ENCODE measurements at regions not wholly inside any gene's neighbourhood (a gene's known extent, or its start where the extent isn't known, plus 50 kb on each side); places are given as distances from the start of the nearest gene placed in this dataset.
"Not testable (repeated sequence)": the region's sequence is repeated elsewhere in the genome, so short reads cannot be mapped to it uniquely, and the experiment has no call there.

DNA sequence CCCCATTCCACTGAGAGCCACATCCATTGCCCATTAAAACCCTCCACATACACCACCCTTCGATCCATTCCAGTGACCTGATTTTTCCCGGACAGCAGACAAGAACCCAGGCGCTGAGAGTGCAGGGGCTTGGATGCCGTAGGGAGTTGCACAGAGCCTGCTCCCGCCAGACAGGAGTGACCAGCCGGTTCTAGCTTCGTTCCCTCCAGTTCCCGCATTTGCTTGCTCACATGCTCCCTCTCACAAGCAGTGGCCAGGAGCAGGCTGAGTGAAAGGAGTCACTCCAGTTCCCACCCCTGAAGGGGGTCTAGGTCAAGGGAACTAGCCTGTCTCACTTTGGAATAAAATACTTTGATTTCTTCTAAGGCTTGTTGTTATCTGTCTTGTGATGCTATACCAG, 119.5 kb downstream of the SKIDA1 start:
- no peak for DNase-seq (ENCODE audit: low spot score)

DNA sequence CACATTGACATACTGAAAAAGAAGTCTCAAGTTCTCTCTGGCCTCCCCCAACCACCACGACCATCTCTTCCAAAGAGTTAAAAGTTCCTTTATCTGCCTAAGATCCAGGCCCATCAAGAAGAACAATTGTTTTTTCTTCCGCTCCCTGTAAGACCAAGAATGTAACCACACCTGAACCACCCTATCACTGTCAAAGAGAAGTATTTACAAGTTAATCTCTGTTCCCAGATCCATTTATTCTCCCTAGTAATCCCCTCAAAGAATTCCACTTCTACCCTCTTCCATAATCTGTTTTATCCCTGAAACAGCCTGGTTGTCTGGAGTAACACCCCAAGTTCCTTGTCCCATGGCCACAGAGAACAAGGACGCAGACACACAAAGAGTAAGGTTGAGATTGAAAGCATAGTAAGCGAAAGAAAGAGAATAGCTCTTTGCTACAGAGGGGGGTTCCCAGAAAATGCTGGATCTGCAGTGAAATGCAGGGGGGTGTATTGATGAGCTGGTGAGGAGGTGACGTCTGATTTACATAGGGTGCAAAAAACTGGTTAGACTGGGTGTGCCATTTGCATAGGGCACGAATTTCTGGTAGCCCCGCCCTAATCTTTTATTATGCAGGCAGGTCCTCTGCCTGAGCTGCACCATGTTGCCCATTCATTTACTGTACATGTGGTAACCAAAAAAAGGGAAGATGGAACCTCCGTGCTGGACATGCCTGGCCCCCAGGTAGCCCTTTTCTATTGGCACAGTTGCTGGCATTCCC, 122.0 kb downstream of the SKIDA1 start:
- no peak for DNase-seq (ENCODE audit: low spot score)

DNA sequence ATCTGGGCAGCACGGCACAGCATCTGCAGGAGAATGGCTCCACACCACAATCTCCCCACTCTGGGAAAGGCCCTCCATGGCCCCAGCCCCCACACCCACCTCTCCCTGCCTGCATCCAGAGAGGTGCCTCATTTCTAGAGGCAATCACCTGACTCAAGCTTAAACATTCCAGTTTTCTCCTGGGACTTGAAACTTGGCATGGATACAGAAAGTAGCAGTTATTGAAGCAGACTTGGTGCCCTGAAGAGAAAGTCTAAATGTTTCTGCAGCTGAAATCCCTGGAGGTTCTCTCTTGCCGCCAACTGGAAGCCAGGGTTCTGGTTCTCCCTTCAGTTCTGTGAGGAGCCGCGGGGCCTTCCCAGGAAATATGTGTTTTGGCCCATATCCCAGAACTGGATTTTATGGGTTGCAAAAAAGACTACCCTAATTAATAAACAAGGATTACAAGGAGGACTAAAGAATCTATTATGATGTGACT, 122.8 kb downstream of the SKIDA1 start:
- no peak for DNase-seq (ENCODE audit: low spot score)

DNA sequence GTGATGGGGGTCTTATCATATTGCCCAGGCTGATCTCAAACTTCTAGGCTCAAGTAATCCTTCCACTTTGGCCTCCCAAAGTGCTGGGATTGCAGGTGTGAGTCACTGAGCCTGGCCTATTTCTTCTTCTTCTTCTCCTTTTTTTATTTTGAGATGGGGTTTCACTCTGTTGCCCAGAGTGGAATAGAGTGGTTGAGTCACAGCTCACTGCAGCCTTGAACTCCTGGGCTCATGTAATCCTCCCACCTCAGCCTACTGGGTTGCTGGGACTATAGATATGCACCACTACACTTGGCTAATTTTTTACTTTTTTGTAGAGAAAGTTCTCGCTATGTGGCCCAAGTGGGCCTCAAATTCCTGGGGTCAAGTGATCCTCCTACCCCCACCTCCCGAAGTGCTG, 124.3 kb downstream of the SKIDA1 start:
- no peak for DNase-seq (ENCODE audit: low spot score)

DNA sequence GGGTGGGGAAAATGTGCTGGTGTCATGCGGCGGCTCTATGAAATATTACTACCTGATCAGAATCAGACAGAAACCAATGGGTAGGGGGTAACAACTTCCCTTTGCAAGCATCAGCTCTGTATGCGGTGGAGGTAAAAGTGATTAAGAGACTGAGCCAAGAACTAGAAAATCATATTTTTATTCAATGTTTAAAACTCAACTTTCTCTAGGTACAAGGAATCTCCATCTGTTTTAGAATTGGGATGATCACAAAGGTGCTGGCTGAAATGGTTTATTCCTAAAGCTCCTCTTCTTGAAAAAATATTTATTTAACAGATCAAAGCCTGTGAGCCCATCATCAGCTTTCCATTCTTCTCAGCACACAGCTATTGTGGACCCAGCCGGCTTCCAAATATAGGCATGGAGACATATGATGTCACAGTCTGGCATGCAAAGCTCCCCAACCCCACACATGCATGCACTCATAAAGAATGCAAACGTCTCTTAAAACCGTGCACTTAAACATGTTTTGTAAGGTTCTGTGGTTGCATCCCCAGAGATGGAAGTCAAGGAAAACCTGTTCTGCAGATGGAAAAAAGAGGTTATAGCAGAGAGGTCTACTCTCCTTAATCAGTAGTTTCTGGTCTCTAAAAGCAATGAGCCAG, 126.0 kb downstream of the SKIDA1 start:
- peak; percentile 79 for DNase-seq (ENCODE audit: low spot score)

DNA sequence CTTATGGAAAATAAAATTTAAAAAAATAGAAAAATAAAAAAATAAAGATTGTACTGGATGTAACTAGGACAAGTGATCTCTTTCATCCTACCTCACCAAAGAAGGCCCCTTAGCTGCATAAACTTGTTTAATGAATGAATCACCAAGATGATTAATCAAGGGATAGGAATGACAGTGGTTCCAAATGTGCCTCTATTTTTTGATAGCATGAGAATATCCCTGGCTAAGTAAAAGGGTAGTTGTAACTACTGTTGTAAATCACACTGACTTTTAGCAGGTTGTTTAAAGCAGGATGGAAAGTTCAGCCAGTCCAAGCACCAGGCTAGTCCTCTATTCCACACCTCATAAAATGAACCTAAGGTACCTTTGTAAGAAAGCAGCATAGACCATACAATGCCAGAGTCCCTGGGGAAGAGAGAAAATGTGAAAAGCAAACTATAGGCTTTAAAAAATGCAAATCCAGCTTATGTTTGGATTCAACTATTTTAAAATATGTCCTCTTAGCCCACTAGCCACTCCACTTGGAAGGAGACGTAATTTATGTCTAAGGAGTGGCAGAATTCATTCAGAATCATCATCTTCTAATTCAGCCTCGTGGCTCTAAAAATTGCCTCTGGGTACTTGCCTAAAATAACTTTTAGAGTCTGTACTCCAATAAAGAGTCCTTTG, 126.8 kb downstream of the SKIDA1 start:
- DNase-seq (ENCODE audit: low spot score): peak; percentile 51

DNA sequence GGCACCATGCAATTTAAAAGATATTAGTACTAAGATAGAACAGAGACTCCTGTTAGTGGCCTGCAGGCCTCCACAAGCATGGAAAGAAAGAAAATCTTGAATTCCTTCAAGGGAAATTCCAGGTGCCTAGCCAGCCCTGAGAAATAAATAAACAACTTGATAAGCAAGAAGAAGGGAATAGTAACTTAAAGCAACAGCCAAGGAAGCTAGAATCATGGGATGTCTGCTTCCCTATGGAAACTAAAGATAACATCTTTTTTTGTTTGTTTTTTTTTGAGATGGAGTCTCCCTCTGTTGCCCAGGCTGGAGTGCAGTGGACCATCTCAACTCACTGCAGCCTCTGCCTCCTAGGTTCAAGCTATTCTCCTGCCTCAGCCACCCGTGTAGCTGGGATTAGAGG, 128.6 kb downstream of the SKIDA1 start:
- no peak for DNase-seq (ENCODE audit: low spot score)

DNA sequence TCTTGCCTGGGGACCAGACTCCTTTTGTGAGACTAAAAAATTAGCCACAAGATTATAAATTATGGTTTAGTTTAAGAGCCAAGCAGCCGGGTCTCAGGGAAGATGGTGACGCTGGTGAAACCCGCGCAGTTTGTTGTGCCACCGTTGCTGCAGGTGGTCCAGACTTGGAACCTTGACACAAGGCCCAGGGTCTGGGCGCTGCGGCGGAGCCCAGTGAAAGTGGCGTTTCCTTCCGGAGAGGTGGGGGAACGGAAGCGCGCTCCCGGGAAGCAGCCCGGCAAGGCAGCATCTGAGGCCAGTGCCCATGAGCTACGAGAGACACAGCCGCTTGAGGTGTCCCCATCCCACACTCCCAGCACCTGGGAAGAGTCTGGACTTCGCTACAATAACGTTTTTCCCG, 131.6 kb downstream of the SKIDA1 start:
- DNase-seq (ENCODE audit: low spot score): no peak

DNA sequence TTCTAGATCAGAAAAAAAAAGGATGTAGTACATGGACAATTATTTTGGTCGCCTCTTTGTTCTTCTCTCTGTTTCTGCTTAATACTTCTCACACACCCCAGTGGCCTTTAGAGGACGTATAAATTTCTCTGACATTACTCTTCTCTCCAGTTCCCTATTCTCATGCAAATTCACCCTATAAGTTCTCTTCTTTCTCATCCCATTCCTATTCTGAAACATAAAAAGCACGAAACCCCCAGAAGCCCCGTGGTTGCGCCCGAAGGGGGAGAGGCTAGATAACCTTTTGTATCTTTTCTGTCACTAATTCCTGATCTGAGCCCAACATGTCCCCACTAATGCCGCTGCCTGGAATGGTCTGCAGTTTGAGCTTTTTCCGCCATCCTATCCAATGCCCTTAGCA, 136.9 kb downstream of the SKIDA1 start:
- no peak for DNase-seq (ENCODE audit: low spot score)

DNA sequence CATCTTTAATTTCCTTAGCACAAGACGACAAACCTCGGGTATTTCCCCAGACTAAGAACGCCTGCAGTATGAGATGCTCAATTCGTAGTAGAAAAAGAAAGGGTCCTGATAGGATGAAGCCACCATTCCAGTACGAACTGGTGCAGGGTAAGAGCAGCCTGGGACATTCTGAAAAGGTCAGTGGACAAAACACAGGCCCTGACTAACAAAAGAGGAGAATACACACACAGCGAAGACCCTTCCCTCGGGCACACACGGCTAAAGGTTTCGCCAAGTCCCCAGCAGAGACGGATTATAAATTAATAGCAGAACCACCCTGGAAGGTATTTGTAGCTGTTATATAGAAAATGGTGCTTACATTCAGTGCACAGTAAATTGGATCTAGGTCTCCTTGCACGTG, 137.6 kb downstream of the SKIDA1 start:
- DNase-seq (ENCODE audit: low spot score): no peak

DNA sequence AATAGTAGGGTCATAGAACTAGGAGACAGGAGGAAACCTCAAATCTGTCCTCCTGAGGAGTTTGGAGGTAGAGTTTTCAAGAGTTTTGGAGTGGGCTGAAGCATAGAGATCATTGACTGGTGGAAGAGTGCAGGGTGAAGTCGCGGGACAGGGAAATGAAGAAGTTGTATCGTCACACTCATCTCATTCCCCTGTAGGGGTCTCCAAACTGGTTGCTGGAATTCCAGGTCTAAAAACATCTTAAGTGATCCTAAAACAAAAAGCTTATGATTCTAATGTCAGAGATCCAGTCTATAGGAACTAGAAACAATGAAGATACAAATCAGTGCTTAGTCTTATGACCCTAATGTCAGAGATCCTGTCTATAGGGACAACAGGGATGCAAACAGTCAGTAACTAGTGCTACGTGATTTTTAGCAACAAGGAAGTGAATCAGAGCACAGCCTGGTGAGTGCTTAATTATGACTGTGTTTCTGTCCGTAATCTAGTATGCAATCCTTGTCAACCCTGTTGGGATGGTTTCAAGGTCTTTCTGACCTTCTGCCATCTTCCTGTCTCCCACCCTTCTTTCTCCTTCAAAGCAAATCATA, 139.4 kb downstream of the SKIDA1 start:
- DNase-seq (ENCODE audit: low spot score): no peak

DNA sequence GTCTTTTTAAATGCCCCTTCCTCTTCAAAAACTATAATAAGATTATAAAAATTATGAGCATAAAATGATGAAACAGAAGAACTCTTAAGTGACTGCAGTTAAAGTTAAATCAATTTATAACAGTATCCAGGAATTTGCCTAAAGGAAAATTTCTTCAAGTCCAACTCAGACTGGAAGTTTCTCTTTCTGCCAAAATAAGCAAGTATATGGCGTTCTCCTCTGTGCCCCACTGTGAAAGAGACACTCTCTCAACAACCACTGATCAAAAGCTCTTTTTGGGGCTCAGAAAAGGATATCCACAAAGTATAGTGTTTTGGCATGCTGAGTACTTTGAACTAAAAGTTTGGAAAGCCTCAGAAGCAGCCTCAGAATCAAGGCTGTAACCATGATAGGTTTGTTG, 139.9 kb downstream of the SKIDA1 start:
- DNase-seq (ENCODE audit: low spot score): no peak

DNA sequence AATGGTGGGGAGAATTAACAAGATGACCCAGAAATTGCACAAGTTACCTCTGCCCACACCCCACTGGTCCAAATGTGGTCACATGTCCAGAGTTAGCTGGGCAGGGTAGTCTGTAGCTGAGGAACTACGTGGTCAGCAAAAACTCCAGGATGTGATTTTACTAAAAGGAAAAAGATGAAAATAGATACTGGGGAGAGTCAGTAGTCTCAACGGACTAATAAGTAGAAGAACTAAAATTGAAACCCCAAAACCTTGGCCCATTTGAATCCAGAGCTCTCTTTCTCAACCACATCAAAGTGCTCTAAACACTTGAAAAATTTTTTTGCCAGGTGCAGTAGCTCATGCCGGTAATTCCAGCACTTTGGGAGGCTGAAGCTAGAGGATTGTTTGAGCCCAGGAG, 146.3 kb downstream of the SKIDA1 start:
- no peak for DNase-seq (ENCODE audit: low spot score)

DNA sequence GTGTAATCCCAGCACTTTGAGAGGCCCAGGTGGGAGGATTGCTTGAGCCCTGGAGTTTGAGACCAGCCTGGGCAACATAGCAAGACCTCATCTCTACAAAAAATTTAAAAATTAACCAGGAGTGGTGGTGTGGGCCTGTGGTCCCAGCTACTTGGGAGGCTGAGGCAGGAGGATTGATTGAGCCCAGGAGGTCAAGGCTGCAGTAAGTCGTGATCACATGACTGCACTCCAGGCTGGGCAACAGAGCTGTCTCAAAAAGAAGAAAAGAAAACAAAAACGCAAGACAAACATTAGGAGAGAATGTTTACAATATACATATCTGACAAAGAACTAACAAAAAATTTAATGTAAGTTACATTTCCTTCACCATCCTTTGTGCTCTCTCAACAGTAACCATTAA, 150.2 kb downstream of the SKIDA1 start:
- not testable (repeated sequence) for DNase-seq (ENCODE audit: low spot score)

DNA sequence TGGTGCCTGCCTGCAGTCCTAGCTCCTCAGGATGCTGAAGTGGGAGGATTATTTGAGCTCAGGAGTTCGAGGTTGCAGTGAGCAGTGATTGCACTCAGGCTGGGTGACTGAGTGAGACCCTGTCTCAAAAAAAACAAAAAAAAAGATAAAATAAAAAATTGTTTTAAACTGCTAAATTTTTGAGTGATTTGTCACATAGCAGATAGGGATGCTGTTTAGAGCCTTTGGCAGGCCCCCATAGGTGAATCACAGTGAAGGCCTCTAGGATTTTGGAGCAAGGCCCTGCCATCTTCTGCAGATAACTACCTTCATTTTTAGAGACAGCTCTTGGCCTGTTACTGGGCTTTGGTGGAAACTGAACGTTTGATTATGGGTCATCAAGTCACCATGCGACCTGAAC, 151.6 kb downstream of the SKIDA1 start:
- DNase-seq (ENCODE audit: low spot score): not testable (repeated sequence)

DNA sequence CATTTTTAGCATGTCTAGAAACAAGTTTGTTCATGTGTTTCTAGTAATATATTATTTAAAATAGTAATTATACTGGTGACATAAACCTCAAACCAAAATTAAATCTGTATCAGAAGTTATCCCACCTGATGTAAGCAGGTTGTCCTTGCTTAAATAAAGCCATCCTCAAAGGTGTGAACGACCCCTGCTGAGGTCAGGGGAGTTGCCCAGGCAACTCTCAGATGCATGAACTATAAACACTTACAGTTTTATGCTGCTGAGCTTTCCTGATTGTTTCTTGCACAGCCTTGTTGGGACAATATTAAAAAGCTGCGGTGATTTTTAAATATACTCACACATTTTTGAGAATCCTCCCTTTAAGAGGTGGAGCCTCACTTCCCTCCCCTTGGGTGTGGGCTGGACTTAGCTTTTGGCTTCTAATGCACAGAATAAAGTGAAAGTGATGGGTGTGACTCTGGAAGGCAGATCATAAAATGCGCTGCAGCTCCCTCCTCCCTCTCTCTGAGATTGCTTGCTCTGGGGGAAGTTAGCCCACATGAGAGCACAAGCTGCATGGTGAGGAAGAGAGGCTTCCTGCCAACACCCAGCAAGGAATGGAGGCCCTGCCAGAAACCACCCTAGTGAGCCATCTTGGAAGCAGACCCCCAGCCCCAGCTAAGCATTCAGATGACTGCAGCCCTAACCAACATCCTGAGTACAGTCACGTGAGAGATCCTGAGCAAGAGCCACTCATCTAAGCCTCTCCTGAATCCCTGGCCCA, 152.7 kb downstream of the SKIDA1 start:
- DNase-seq (ENCODE audit: low spot score): peak; percentile 87

DNA sequence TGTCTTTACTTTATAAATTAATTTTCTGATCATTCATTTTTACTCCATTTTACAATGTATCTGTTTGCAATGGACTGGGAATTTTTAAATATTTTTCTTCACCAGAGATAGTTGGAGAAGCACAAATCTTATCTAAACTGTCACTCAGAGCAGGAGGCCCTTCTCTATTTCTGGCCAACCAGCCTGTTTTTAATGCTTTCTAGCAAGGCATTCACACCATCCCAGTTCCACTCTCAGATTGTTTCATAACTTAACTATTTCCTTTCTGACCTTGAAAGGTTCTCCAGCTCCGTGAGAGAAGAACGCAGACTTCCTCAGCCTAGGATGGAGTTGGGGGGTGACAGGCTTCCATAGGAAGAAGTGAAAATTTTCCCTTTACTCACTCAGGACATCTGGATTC, 155.8 kb downstream of the SKIDA1 start:
- no peak for DNase-seq (ENCODE audit: low spot score)

DNA sequence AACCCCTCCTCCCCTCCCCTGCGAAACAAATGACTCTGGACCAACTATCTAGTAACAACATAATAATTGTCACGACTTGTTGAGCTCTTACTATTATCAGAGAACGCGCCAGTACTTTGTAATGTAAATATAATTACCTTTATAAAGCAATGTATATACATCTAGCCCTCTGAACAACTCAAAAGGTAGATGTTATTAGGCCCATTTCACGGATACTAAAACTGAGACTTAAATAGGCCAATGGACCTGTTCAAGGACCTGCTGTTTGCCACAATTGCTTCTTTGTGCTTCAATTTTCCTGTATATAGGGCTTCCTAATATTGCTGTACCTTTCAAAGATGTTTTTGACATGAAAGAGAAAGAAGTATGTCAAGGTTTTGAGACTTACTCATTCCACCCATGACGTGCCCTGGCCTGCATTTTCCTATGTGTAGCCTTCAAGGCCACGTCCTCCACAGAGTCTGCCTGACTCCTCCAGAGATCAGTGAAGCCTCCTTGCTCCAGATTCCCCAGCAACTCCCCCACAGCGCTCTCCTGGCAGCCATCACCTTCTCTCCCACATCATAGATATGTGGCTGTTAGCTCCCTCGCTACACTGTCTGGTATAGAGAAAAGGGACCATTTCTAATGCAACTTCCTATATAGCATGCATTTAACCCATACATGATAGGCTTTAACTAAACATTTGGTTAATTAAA, 156.6 kb downstream of the SKIDA1 start:
- DNase-seq (ENCODE audit: low spot score): no peak

DNA sequence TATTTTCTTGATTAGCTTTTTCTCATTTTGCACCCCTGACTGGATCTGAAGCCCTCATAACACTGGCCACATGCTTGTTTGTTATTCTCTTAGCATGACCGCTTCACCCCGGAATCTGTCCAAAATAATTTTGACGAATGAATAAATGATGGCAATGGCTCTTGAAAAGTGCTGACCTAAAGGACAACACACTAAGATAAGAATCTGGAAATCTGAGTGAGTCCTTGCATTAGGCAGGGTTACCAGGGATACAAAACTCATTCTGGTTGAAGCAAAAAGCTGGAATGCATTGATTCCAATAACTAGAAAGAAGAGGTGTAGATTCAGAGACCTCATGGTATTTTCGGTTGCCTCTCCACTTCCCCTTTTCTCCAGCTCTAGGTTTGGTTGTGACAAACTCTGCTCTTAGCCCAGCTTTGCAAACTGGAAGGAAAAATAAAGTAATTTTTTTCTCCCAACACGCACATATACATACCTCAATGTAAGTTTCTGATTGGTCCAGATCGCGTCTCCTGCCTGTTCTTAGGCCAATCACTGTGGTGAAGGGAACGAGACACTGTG, 157.4 kb downstream of the SKIDA1 start:
- DNase-seq (ENCODE audit: low spot score): no peak

DNA sequence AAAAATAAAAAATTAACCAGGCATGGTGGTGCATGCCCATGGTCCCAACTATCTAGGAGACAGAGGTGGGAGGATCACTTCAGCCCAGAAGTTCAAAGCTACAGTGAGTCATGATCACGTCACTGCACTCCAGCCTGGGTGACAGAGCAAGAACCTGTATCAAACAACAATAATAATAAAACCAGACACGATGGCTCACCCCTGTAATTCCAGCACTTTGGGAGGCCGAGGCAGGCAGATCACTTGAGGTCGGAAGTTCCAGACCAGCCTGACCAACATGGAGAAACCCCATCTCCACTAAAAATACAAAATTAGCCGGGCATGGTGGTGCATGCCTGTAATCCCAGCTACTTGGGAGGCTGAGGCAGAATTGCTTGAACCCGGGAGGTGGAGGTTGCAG, 159.4 kb downstream of the SKIDA1 start:
- DNase-seq (ENCODE audit: low spot score): not testable (repeated sequence)

Measured in AG20443 (cell line).